HT1080 (cell line): ENCODE measurements at regions not wholly inside any gene's neighbourhood (a gene's known extent, or its start where the extent isn't known, plus 50 kb on each side); places are given as distances from the start of the nearest gene placed in this dataset.
"Not testable (repeated sequence)": the region's sequence is repeated elsewhere in the genome, so short reads cannot be mapped to it uniquely, and the experiment has no call there.

Experiments used
- DNase-seq: peaks from one replicate; pipeline ENCODE4 v3.0.0-alpha.2; 2015; ENCODE audit warnings: low read depth

GRCh38 chr9:85339338-85339737, 402.4 kb downstream of the AGTPBP1 start:
- DNase-seq = no peak

- no peak for DNase-seq
Measured at GRCh38 chr9:85334228-85334627, 407.5 kb downstream of the AGTPBP1 start.

GRCh38 chr9:85332487-85332886, 409.3 kb downstream of the AGTPBP1 start:
- DNase-seq = peak; percentile 26

- DNase-seq = no peak
Measured at GRCh38 chr9:85331626-85332025, 410.1 kb downstream of the AGTPBP1 start.

- no peak for DNase-seq
Measured at GRCh38 chr9:85322592-85322991, 419.2 kb downstream of the AGTPBP1 start.

- peak; percentile 21 for DNase-seq
Measured at GRCh38 chr9:85321561-85321960, 420.2 kb downstream of the AGTPBP1 start.

- DNase-seq = no peak
Measured at GRCh38 chr9:85319936-85320656, 421.7 kb downstream of the AGTPBP1 start.

- not testable (repeated sequence) for DNase-seq
Measured at GRCh38 chr9:85315535-85315934, 426.2 kb downstream of the AGTPBP1 start.

GRCh38 chr9:85310573-85310972, 431.2 kb downstream of the AGTPBP1 start:
- no peak for DNase-seq

- DNase-seq = no peak
Measured at GRCh38 chr9:85303757-85304134, 438.0 kb downstream of the AGTPBP1 start.

- no peak for DNase-seq
Measured at GRCh38 chr9:85302938-85303756, 438.6 kb downstream of the AGTPBP1 start.

- DNase-seq = no peak
Measured at GRCh38 chr9:85298499-85298898, 443.3 kb downstream of the AGTPBP1 start.

GRCh38 chr9:85295244-85295643, 446.5 kb downstream of the AGTPBP1 start:
- not testable (repeated sequence) for DNase-seq

GRCh38 chr9:85292261-85292660, 449.5 kb downstream of the AGTPBP1 start:
- no peak for DNase-seq

GRCh38 chr9:85291266-85291665, 450.5 kb downstream of the AGTPBP1 start:
- DNase-seq = no peak

- no peak for DNase-seq
Measured at GRCh38 chr9:85290019-85290418, 451.7 kb downstream of the AGTPBP1 start.

GRCh38 chr9:85289142-85289541, 452.6 kb downstream of the AGTPBP1 start:
- DNase-seq = no peak

- no peak for DNase-seq
Measured at GRCh38 chr9:85283421-85283820, 458.3 kb downstream of the AGTPBP1 start.

GRCh38 chr9:85278769-85279168, 463.0 kb downstream of the AGTPBP1 start:
- DNase-seq = no peak

GRCh38 chr9:85276741-85277140, 465.0 kb downstream of the AGTPBP1 start:
- DNase-seq = no peak

GRCh38 chr9:85269811-85270210, 471.9 kb downstream of the AGTPBP1 start:
- no peak for DNase-seq

GRCh38 chr9:85268131-85268530, 473.6 kb downstream of the AGTPBP1 start:
- no peak for DNase-seq

GRCh38 chr9:85264695-85265094, 477.1 kb downstream of the AGTPBP1 start:
- DNase-seq = no peak
